NB4 (cell line): ENCODE measurements at regions not wholly inside any gene's neighbourhood (a gene's known extent, or its start where the extent isn't known, plus 50 kb on each side); places are given as distances from the start of the nearest gene placed in this dataset.

Source experiments
- MYC ChIP-seq: IDR thresholded peaks from 2 replicates; pipeline ENCODE4 v1.6.1; 2011; ENCODE audit warnings: low read depth, low read length
- POLR2A ChIP-seq: IDR thresholded peaks from 2 replicates; pipeline ENCODE4 v1.6.1; 2011; ENCODE audit warnings: mild to moderate bottlenecking; ENCODE audit not compliant: insufficient read length; ENCODE audit errors: extremely low read depth

GRCh38 chr20:62550087-62550632 is 74.4 kb upstream of the GATA5 start:
- no peak for TF ChIP-seq MYC
- no peak for TF ChIP-seq POLR2A
